GM12892 (cell line): ENCODE measurements at regions not wholly inside any gene's neighbourhood (a gene's known extent, or its start where the extent isn't known, plus 50 kb on each side); places are given as distances from the start of the nearest gene placed in this dataset.
"Not testable (repeated sequence)": the region's sequence is repeated elsewhere in the genome, so short reads cannot be mapped to it uniquely, and the experiment has no call there.

Experiments used
- POLR2A ChIP-seq: IDR thresholded peaks from 2 replicates; pipeline ENCODE4 v1.6.1; 2011; ENCODE audit warnings: low read depth, low read length, control low read depth
- POLR2AphosphoS5 ChIP-seq: IDR thresholded peaks from 2 replicates; pipeline ENCODE4 v1.6.1; 2011; ENCODE audit warnings: low read depth, low read length, control low read depth

DNA sequence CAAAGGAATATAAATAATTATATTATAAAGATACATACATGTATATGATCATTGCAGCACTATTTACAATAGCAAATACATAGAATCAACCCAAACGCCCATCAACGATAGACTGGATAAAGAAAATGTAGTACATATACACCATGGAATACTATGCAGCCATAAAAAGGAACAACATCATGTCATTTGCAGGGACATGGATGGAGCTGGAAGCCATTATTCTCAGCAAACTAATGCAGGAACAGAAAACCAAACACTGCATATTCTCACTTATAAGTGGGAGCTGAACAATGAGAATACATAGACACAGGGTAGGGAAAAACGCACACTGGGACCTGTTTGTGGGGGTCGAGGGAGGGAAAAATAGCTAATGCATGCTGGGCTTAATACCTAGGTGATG, 120.9 kb upstream of the ZCCHC13 start:
- not testable (repeated sequence) for TF ChIP-seq POLR2A, POLR2AphosphoS5
